GM10266 (cell line): ENCODE measurements at regions not wholly inside any gene's neighbourhood (a gene's known extent, or its start where the extent isn't known, plus 50 kb on each side); places are given as distances from the start of the nearest gene placed in this dataset.

ENCODE experiments used
- DNase-seq: peaks from one replicate; pipeline ENCODE4 v3.0.0; 2012; ENCODE audit errors: extremely low spot score
- CTCF ChIP-seq: IDR thresholded peaks from 2 replicates; pipeline ENCODE4 v1.5.1; 2012; ENCODE audit warnings: mild to moderate bottlenecking, low read depth; ENCODE audit not compliant: control insufficient read depth, insufficient read depth; ENCODE audit errors: missing control alignments

GRCh38 chr20:50305636-50306477 lies 115.2 kb downstream of the CEBPB start:
- DNase-seq, result no peak
- no peak for TF ChIP-seq CTCF

GRCh38 chr20:50306478-50307423 lies 116.1 kb downstream of the CEBPB start:
- TF ChIP-seq CTCF, result no peak

GRCh38 chr20:50308166-50308512 lies 117.5 kb downstream of the CEBPB start:
- no peak for TF ChIP-seq CTCF
- no peak for DNase-seq

More at GRCh38 chr20:50306478-50307423, 116.1 kb downstream of the CEBPB start:
- DNase-seq, result no peak

- DNase-seq, result no peak
- TF ChIP-seq CTCF, result no peak
Measured at GRCh38 chr20:50308513-50309279, 118.1 kb downstream of the CEBPB start.

GRCh38 chr20:50309280-50309763 lies 118.7 kb downstream of the CEBPB start:
- no peak for DNase-seq
- TF ChIP-seq CTCF, result no peak

GRCh38 chr20:50309764-50310672 lies 119.4 kb downstream of the CEBPB start:
- no peak for DNase-seq
- TF ChIP-seq CTCF, result no peak
